Ramos (cell line): ENCODE measurements at regions not wholly inside any gene's neighbourhood (a gene's known extent, or its start where the extent isn't known, plus 50 kb on each side); places are given as distances from the start of the nearest gene placed in this dataset.

ENCODE experiments used
- in situ Hi-C: fragments of 300-500 bp; cut with MboI; formaldehyde crosslinking; loops from one replicate; pipeline ENCODE4 v1.14.3; 2022; ENCODE audit warnings: low sequenced_read_pairs; ENCODE audit not compliant: unreplicated experiment

DNA sequence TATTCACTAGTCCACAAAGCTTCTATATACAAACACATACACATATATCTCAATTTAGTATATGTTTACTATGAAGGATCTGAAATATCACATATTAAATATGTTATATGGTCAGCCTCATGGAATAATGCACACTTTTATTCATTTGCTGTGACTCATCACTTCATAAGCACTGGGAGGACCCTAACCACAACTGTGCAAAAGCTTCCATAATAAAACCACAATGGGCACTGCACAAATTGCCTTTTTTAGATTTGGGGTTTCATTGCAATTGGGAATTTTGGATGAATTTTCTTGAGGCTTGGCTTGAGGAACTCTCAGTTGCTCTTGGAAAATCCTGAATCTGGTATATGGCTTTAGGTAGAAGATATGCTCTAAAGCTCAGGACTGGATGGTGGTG is 399.4 kb downstream of the C12orf75 start:
- in situ Hi-C loops = no loop called here

DNA sequence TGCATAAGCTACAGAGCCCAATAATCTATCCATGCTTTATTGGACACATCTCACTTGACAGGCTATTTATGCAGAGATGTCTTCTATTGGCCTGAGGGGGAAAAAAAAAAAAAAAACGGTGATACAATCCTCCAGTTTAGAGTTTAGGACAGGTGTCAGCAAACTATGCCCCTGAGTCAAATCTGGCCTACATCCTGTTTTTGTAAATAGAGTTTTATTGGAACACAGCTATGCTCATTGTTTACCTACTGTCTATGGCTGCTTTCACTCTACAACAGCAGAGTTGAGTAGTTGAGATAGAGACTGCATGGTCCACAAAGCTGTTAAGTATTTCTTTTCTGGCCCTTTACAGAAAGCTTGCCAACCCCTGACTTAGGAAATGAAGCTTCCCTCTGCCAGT is 403.1 kb downstream of the C12orf75 start:
- in situ Hi-C loops = no loop called here

DNA sequence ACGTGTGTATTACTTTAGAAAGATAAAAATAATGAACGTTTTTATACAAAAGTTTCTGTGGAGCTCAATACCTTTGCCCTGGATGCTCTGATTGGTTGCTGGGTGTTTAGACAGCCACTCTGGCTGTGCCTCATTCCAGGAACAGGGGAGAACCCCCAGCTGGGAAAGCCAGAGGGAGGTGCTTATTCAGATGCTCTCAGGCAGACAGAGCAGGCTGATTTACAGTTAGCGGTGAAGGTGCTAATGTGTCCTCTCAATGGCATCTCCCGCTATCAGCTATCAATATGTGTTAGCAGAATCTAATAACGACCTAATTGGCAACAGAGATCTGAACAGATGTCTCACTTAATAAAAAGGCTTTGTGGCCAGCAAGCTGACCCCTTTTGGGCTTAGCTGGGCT is 402.3 kb downstream of the NUAK1 start:
- in situ Hi-C loops = no loop called here

DNA sequence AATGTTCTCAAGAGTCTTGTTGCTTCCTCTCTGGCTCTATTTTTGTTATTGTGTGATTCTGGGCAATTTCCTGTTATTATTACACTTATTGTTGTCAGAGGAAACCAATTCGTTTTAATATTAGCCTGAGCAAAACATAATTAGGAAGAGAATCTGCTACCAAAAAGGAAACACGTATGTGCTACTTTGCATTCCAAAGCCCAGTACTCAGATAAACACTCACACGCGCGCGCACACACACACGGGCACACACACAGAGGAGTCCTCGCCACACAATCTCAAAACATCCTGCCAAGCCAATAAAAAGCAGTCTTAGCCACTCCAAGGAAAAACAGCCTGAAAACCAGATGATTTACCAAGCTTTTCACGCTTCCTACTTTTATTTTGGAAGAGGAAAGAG is 400.7 kb downstream of the NUAK1 start:
- in situ Hi-C loops = no loop called here

DNA sequence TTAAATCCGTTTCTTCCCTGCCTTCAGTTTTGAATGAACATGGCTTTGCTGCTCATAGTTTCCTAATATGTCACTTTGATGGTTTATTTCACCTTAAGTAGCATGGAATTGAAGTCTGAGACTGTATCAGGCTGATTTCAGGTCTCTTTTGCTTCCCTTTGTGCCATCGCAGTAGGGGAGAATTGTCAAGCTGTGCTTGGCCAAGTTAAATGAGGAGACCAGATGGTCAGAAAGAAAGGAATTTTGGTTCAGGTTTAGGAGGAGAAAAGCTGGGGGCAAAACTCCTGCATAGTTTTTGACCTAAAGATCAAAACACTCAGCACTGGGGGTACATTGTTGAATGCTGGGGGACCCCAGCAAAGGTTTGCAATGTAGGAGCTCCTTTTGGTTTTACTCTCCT is 398.4 kb downstream of the NUAK1 start:
- in situ Hi-C loops = no loop called here

DNA sequence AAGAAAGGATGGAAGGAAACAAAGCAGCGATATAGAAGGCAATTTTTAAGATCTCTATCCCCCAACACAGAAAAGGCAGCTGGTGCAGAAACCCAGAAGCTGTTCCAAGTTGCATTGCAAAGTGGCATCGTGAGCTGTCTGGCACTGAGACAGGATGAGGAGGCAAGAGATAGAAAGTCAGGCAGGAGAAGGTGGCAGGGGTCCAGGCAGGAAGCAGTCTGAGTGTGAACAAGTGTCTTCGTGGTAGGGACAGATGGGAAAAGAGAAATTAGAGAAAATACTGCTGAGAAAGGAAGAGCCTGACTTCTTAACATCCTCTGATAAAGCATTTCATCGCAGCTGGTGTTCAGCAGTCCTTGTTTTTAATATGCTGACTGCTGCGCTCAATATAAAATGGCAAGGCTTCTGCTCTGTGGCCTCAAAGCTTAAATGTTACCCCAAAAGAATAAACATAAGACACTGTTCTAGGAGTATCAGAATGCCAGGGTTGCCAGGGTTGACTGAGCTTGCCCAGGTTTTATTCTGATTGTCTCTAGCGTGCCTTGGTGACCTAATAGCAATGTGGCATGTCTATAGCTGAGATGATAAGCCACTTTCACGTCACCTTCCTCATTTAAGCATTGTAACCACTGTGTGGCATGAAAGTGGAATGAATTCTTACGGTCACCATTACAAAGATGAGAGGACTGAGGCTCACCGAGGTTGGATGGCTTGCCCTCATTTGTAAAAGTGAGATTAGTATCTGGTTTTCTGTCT is 397.6 kb downstream of the NUAK1 start:
- in situ Hi-C loops = no loop called here

DNA sequence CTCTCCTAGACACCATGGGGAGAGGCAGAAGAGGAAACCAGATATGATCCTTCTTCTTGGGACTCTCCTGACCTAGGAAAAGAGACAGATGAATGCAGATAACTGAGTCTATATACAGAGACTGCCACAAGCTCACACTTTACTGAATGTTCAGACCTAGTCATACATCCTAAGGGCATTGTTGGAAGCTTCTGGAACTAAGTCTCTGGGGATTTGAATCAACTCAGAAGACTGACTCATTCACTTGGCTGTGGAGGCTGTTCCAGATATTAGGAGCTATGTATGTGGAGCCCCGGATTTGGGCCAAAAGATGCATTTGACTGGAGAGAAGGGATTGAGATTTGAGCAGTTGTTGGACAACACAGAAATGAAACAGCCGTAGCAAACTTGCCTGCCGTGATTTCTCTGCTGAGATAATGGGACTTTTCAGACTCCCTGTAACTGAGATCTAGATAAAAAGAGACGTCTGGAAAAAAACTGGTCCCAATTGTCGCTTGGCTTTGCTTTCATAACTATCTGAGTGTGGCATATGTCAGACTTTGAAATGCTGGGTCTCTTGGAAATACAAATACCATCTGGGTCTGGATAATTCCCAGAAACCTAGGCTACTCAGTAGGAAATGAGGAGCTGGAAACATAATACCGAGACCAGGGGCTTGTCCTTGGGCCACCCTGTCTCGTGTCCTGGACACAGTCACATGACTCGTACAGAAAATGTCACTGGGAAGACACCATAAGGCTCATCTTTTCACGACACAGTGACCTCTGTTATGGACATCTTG is 396.8 kb downstream of the NUAK1 start:
- in situ Hi-C loops = no loop called here

DNA sequence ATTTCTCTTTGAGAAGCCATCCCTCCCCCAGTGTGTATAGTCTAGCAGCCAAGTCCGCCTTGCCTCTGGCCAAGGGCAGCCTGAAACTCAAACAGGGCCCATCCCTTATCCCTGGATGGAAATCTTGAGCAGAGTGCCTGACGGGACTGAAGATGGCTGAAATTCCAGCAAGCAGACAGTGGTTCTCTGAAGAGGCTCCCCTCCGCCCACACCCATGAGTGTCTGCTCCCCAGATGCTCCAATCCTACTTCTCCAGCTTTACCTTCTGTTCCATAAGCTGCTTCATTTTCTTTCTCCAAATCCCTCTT is 396.2 kb downstream of the NUAK1 start:
- in situ Hi-C loops = no loop called here

DNA sequence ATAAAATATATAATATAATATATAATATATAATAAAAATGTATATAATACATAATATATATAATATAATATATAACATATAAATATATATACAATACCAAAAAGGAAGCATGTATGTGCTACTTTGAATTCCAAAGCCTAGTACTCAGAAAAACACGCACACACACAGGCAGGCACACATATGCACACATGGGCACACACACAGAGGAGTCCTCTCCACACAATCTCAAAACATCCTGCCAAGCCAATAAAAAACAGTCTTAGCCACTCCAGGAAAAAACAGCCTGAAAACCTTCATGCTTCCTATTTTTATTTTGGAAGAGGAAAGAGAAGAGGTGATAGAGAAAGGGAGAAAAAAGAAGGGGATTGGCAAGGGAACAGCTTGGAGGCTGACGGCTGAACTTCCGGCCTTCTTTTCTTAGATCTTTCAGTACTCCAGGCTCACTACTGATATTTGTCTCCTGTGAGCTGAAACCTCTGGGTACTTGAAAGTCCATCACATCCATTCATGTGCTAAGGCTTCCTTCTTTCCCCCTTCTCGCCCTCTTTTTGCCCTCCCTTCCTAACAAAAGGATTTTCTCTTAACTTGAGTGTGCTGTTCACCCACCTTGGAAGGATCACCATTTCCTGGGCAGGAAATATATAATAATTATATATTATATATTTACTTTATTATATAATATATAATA is 394.2 kb downstream of the NUAK1 start:
- in situ Hi-C loops = no loop called here

DNA sequence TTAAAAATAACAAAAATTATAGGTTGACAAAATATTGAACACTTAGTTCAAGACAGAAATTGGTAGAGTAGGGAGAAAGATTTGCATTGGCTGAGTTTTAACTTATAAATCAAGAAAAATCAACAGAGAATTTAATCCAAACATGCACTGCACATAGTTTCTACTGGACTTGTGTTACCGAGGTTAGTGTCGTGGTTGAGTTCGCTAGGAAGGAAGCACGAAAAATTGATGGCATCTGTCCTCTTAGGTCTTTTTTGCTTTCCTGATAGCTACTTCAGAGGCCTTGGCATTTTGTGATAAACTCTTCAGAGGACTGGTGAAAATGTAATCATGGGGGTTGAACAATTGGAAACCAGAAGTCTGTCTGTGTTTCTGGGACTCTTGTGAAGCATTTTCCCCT is 392.9 kb downstream of the NUAK1 start:
- in situ Hi-C loops = no loop called here

DNA sequence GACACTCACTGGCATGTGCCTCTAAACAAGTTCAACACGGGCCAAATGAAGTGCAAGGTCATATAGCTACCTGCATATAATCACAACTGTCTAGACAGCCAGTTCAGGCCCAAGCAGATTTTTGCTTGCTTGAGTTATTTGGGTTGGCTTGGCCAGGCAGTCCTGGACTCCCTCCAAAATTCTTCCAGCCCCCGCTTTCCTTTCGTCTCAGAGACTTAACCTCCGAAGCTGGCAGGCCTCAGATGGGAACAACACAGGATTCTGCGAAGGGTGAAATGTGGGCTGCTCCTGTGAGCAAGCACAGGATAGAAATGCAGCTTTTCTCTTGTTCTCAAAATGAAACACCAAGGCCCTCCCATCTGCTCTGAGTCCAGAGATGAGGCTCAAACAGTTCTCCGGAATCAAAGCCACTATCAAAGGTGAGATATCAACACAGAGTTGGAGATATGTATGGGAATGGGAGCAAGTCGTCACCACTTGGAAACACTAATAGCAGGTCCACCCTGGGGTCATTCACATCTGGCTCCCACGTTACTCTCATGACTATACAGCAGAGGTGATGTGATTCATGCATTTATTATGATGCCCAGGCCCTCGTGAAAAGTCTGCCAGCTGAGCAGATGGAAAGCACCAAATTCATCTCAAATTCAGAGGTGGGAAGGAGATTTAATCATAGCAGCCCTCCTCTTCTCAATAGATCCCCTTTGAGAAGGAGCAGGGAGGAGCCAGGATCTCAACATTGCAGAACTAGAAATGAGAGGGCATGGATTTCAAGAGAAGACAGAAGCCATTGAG is 389.8 kb downstream of the NUAK1 start:
- in situ Hi-C loops = no loop called here

DNA sequence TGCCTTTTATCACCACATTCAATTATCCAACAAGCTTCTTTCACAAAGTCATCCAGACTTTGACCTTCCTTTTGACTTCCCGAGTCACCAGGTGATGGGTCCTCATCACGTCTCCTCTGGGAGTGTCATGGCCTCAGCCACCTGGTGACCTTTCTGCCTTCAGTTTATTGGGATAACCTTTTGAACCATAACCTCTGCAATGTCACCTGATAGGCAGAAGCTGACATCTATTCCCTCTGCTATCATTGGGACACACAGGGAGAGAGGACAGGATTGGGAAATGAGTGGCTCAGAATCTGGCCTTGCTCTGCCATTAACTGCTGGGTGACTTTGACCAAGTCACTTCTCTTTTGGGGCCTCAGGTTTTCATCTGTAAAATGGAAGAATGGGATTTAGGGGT is 388.7 kb downstream of the NUAK1 start:
- in situ Hi-C loops = no loop called here

DNA sequence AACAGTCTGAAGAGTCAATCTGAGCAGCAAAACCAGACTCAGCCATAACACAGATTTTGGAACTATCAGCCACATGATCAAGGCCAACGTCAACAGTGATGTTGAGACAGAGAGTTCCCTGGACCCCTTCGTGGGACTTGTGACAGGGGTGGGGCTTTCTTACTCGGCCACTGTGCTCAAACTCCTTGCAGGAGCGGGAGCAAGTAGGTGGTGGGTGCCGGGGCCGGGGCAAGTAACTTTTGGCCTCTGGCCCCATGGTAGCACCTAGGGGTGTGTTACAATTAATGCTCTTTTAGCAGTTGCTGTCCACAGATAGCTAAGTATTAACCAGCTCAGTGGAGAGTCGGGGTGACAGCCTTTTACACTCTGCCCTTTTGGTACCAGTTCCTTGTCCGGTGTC is 384.4 kb downstream of the NUAK1 start:
- in situ Hi-C loops = no loop called here

DNA sequence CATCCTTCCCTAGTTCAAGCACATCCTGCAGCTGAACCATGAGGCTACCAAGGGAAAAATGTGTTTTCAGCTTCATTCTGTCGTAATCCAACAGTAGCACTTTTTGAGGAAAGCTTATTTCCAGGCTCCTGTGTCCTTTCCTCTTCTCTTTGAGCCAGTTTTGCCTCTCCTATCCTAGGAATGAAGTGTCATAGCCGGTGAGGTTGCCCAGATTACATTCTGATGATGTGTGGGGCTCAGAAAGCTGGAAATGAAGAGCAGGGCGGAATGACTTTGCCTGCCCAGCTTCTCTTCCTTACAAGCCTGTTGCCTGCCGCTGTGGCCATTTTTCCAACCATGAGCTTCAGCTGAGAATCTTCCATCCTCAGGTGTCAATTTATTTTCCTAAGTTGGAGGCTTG is 381.8 kb downstream of the NUAK1 start:
- in situ Hi-C loops = no loop called here

DNA sequence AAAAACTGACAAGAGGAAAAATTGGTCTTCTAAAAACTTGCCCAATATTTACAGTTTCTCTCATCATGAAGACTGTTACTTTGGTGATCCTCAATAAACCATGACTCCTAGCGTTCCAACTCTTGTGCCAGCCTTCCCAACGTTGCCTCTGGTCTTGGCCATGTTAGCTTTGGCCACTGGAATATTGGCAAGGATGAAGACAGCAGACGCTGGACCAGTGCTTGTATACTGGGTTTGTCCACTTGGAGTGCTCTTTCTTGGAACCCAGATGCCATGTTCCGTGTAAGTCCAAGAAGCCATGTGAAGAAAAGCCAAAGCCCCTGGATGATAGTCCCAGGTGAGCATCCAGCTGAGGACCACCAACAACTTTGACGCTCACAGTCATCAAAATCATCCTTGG is 379.6 kb downstream of the NUAK1 start:
- in situ Hi-C loops = no loop called here

DNA sequence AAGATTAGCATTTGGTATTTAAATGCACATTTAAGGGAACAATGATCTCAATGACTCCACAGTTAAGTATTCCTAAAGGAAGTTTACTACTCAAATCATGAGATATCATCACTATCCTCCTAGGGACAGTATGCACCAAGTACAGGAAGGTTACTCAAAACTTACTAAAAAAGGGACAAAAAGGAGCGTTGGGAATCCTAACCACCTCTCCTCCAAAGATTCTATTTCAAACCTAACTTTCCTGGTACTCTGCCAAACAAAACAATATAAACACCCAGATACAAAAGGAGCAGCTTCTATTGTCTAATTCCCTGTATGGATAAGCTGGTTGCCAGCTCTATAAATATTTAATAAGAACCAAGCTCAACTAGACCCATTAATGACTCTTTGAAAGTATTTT is 377.7 kb downstream of the NUAK1 start:
- in situ Hi-C loops = no loop called here

DNA sequence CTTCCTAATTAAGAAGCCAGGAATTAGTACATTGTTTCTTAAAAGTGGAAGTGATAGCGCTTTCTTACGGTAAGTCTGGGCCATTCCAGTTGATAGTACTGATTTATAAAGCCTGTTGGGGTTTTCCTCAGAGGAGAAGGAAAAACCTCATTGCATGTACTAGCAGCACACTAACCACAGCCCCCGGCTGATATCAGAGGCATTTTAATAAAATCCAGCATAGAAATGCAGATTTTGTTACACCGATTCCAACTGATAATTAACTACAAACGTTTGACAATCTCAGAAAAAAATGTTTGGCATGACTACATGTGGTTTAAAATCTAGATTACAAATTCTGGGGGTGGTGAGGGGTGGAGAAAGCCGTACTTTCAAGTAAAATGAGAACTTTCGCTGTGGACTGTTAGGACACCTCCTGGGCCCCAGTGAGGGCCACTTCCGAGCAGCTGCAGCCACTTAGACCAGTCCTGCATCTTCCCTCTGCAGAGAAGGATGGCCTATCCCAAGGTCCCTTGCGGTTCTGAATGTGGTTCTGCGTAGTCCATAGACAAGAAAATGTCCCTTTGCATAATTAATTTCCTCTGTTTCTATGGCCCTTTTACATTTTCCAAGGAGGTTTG is 374.4 kb downstream of the NUAK1 start:
- in situ Hi-C loops = no loop called here

DNA sequence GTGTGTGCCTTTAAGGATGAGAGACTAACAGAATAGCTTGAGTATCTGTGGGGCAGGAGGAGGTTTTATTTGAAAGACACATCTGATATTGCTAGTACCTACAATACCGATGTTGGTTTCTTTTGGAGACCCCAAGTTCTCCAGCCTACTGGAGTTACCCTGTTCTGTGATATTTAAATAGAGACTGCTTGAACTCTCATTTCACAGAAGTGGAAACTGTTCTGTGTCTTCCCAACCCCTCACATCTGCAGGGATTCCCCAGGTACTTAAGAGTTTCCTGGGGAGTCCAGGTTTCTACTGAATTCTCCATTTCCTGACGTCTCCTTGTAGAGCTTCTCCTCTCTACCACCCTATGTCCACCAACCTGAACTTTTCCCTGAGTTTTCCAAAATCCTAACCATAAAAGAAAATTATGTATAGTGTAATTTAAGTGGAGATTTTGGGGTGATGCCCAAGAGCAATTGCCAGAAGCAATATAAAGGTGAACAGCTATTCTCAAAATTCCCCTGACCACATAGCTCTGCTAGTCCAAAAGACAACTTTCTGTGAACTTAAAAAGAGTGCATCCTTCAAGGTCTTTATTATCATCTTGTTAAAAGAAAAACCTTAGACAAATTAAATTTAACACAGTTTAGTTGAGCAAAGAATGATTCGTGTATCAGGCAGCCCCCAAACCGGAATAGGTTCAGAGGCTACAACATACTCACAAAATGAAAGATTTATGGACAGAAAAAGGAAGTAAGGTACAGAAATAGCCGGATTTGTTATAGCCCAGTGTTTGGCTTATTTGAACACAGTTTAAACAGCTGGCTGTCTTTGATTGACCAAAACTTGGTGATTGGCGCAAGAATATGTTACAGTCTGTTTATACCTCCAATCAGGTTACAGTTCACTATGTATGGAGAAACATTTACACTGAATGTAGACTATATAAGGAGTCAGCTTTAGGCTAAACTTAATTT is 373.4 kb downstream of the NUAK1 start:
- in situ Hi-C loops = no loop called here

DNA sequence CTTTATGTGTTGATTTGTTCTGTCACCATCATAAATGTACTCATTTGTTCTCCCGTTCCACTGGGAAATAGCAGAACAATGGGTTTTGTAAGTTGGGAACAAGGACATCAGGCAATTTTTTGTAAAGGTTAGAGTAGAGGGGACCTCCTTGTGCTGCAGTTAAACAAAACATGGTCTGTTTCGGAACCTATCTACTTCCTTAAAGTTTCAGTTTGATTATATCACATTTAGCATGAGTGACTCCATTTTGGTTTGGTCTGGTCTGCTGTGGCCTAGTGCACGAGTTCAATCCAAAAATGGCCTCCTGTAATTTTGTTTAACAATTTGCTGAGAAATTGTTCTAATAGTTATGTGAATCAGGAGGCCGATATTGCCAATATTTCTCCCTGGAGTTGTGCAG is 372.7 kb downstream of the NUAK1 start:
- in situ Hi-C loops = no loop called here
